ENCODE measurements at regions not wholly inside any gene's neighbourhood (a gene's known extent, or its start where the extent isn't known, plus 50 kb on each side); places are given as distances from the start of the nearest gene placed in this dataset.
"Not testable (repeated sequence)": the region's sequence is repeated elsewhere in the genome, so short reads cannot be mapped to it uniquely, and the experiment has no call there.

- no peak for DNase-seq
These were observed 1606.7 kb upstream of the AGA start for GRCh38 chr4:179048839-179049453.

- DNase-seq = no peak
These were observed 1609.0 kb upstream of the AGA start for GRCh38 chr4:179051206-179051605.

- DNase-seq = no peak
These were observed 1617.2 kb upstream of the AGA start for GRCh38 chr4:179059396-179059795.

- DNase-seq = not testable (repeated sequence)
These were observed 1624.0 kb upstream of the AGA start for GRCh38 chr4:179066254-179066653.

- DNase-seq = no peak
These were observed 1628.9 kb upstream of the AGA start for GRCh38 chr4:179071131-179071530.

GRCh38 chr4:179076865-179077264, 1634.6 kb upstream of the AGA start:
- no peak for DNase-seq

- DNase-seq = no peak
These were observed 1653.5 kb upstream of the AGA start for GRCh38 chr4:179095585-179096221.

GRCh38 chr4:179097741-179098140, 1655.5 kb upstream of the AGA start:
- DNase-seq = no peak

- peak; percentile 1 for DNase-seq
These were observed 1668.1 kb upstream of the AGA start for GRCh38 chr4:179110356-179110755.

- no peak for DNase-seq
These were observed 1668.6 kb upstream of the AGA start for GRCh38 chr4:179110816-179111215.

GRCh38 chr4:179112441-179113170, 1670.4 kb upstream of the AGA start:
- no peak for DNase-seq

- DNase-seq = no peak
These were observed 1672.4 kb upstream of the AGA start for GRCh38 chr4:179114615-179115014.

- no peak for DNase-seq
These were observed 1673.8 kb upstream of the AGA start for GRCh38 chr4:179116011-179116410.

- no peak for DNase-seq
These were observed 1674.3 kb upstream of the AGA start for GRCh38 chr4:179116581-179116980.

GRCh38 chr4:179123084-179123483, 1680.8 kb upstream of the AGA start:
- no peak for DNase-seq

- no peak for DNase-seq
These were observed 1682.2 kb upstream of the AGA start for GRCh38 chr4:179124419-179124818.

- DNase-seq = no peak
These were observed 1682.7 kb upstream of the AGA start for GRCh38 chr4:179124957-179125356.

- no peak for DNase-seq
These were observed 1683.6 kb upstream of the AGA start for GRCh38 chr4:179125870-179126269.

- no peak for DNase-seq
These were observed 1686.1 kb upstream of the AGA start for GRCh38 chr4:179128299-179128698.

GRCh38 chr4:179130122-179130714, 1688.0 kb upstream of the AGA start:
- no peak for DNase-seq

- DNase-seq = no peak
These were observed 1703.7 kb upstream of the AGA start for GRCh38 chr4:179145746-179146525.

- DNase-seq = no peak
These were observed 1709.5 kb upstream of the AGA start for GRCh38 chr4:179151770-179152169.

- DNase-seq = no peak
These were observed 1720.9 kb upstream of the AGA start for GRCh38 chr4:179163147-179163546.
